H9 (cell line): ENCODE measurements at regions not wholly inside any gene's neighbourhood (a gene's known extent, or its start where the extent isn't known, plus 50 kb on each side); places are given as distances from the start of the nearest gene placed in this dataset.

Experiments
- DNase-seq: peaks from one replicate; pipeline ENCODE4 v3.0.0-alpha.2; 2017
- H2AFZ ChIP-seq: one replicate; pipeline ENCODE4 v1.6.1; 2013; ENCODE audit warnings: mild to moderate bottlenecking, low read length, control low read depth, moderate library complexity
- H2AK5ac ChIP-seq: 2 replicates; pipeline ENCODE4 v1.6.1; 2013; ENCODE audit warnings: low read length, control low read depth, mixed read lengths; ENCODE audit not compliant: insufficient read length
- H2BK120ac ChIP-seq: one replicate; pipeline ENCODE4 v1.6.1; 2013; ENCODE audit warnings: low read depth, mild to moderate bottlenecking, low read length, control low read depth, inconsistent platforms; ENCODE audit not compliant: poor library complexity, severe bottlenecking
- H2BK12ac ChIP-seq: 2 replicates; pipeline ENCODE4 v1.6.1; 2013; ENCODE audit warnings: low read length, control low read depth, mixed read lengths, low read depth; ENCODE audit not compliant: insufficient read length
- H2BK15ac ChIP-seq: 2 replicates; pipeline ENCODE4 v1.6.1; 2013; ENCODE audit warnings: low read depth, low read length, control low read depth
- H2BK20ac ChIP-seq: one replicate; pipeline ENCODE4 v1.6.1; 2013; ENCODE audit warnings: low read depth, mild to moderate bottlenecking, low read length, control low read depth, inconsistent platforms; ENCODE audit not compliant: poor library complexity, severe bottlenecking
- H2BK5ac ChIP-seq: 2 replicates; pipeline ENCODE4 v1.6.1; 2013; ENCODE audit warnings: low read length, control low read depth, mixed read lengths; ENCODE audit not compliant: insufficient read length
- H3K14ac ChIP-seq: 2 replicates; pipeline ENCODE4 v1.6.1; 2013; ENCODE audit warnings: low read length, control low read depth; ENCODE audit not compliant: insufficient read depth
- H3K18ac ChIP-seq: 2 replicates; pipeline ENCODE4 v1.6.1; 2013; ENCODE audit warnings: low read depth, mild to moderate bottlenecking, mixed read lengths, low read length, control low read depth; ENCODE audit not compliant: insufficient read length
- H3K23ac ChIP-seq: 2 replicates; pipeline ENCODE4 v1.6.1; 2013; ENCODE audit warnings: low read length, control low read depth, mixed read lengths, low read depth; ENCODE audit not compliant: insufficient read length
- H3K23me2 ChIP-seq: 2 replicates; pipeline ENCODE4 v1.6.1; 2013; ENCODE audit warnings: low read depth, mild to moderate bottlenecking, mixed read lengths, low read length, control low read depth; ENCODE audit not compliant: insufficient read length, poor library complexity, severe bottlenecking
- H3K27ac ChIP-seq: 2 replicates; pipeline ENCODE4 v1.5.1; 2013; ENCODE audit warnings: low read length, control low read depth, mixed read lengths, low read depth; ENCODE audit not compliant: insufficient read length
- H3K27me3 ChIP-seq: 2 replicates; pipeline ENCODE4 v1.6.1; 2013; ENCODE audit warnings: low read length, control low read depth, inconsistent platforms; ENCODE audit not compliant: insufficient read depth
- H3K4ac ChIP-seq: 2 replicates; pipeline ENCODE4 v1.6.1; 2013; ENCODE audit warnings: low read depth, mild to moderate bottlenecking, control low read depth, inconsistent platforms, low read length, moderate library complexity
- H3K4me1 ChIP-seq: 2 replicates; pipeline ENCODE4 v1.6.1; 2013; ENCODE audit warnings: low read length, control low read depth, inconsistent platforms; ENCODE audit not compliant: insufficient read depth
- H3K4me2 ChIP-seq: 2 replicates; pipeline ENCODE4 v1.6.1; 2013; ENCODE audit warnings: low read length, control low read depth, mixed read lengths; ENCODE audit not compliant: insufficient read length, insufficient read depth
- H3K56ac ChIP-seq: 2 replicates; pipeline ENCODE4 v1.6.1; 2013; ENCODE audit warnings: low read depth, mild to moderate bottlenecking, mixed read lengths, low read length, control low read depth; ENCODE audit not compliant: insufficient read length
- H3K79me1 ChIP-seq: 2 replicates; pipeline ENCODE4 v1.6.1; 2013; ENCODE audit warnings: low read depth, mild to moderate bottlenecking, moderate library complexity, low read length, control low read depth, inconsistent platforms; ENCODE audit not compliant: insufficient read depth, poor library complexity, severe bottlenecking
- H3K79me2 ChIP-seq: 2 replicates; pipeline ENCODE4 v1.6.1; 2013; ENCODE audit warnings: low read length, control low read depth, inconsistent platforms; ENCODE audit not compliant: insufficient read depth
- H3K9ac ChIP-seq: 2 replicates; pipeline ENCODE4 v1.6.1; 2013; ENCODE audit warnings: low read length, control low read depth, mixed read lengths; ENCODE audit not compliant: insufficient read length; ENCODE audit errors: extremely low read depth
- H3K9me3 ChIP-seq: one replicate; pipeline ENCODE4 v1.6.1; 2013; ENCODE audit warnings: low read depth, low read length, inconsistent platforms; ENCODE audit not compliant: control insufficient read depth
- H3T11ph ChIP-seq: one replicate; pipeline ENCODE4 v1.6.1; 2013; ENCODE audit warnings: mild to moderate bottlenecking, low read length, control low read depth, inconsistent platforms
- H4K20me1 ChIP-seq: one replicate; pipeline ENCODE4 v1.6.1; 2013; ENCODE audit not compliant: control insufficient read depth, insufficient read length, insufficient read depth
- H4K5ac ChIP-seq: 2 replicates; pipeline ENCODE4 v1.6.1; 2013; ENCODE audit warnings: low read depth, mild to moderate bottlenecking, mixed read lengths, low read length, control low read depth; ENCODE audit not compliant: insufficient read length
- H4K8ac ChIP-seq: replicated peaks from 2 replicates; pipeline ENCODE4 v1.6.1; 2013; ENCODE audit warnings: low read length, control low read depth, mixed read lengths, low read depth; ENCODE audit not compliant: insufficient read length
- H4K91ac ChIP-seq: 2 replicates; pipeline ENCODE4 v1.6.1; 2013; ENCODE audit warnings: low read depth, mild to moderate bottlenecking, moderate library complexity, mixed read lengths, low read length, control low read depth; ENCODE audit not compliant: insufficient read length
- H3K27ac Mint-ChIP-seq, 3 experiments: 2 replicates in 2 of 3; 3 replicates in 1 of 3; pipeline ENCODE4 v1.8.0; 2020 to 2021; ENCODE audit warnings: mixed read lengths in 3 of 3, mild to moderate bottlenecking in 1 of 3, moderate library complexity in 1 of 3
- H3K27me3 Mint-ChIP-seq: 2 replicates; pipeline ENCODE4 v1.8.0; 2021; ENCODE audit warnings: low read depth, mild to moderate bottlenecking, moderate library complexity, mixed read lengths
- H3K36me3 Mint-ChIP-seq, 3 experiments: 2 replicates in 2 of 3; 3 replicates in 1 of 3; pipeline ENCODE4 v1.8.0; 2020 to 2021; ENCODE audit warnings: low read depth in 3 of 3, mixed read lengths in 3 of 3; ENCODE audit not compliant: insufficient read depth in 1 of 3
- H3K4me1 Mint-ChIP-seq, 2 experiments: 2 replicates each; pipeline ENCODE4 v1.8.0; 2020; ENCODE audit warnings: mixed read lengths in 2 of 2
- H3K4me3 Mint-ChIP-seq, 2 experiments: 2 replicates in 1 of 2; 3 replicates in 1 of 2; pipeline ENCODE4 v1.8.0; 2020 to 2021; ENCODE audit warnings: mild to moderate bottlenecking in 2 of 2, mixed read lengths in 2 of 2, moderate library complexity in 1 of 2
- H3K9me3 Mint-ChIP-seq, 2 experiments: 2 replicates in 1 of 2; 3 replicates in 1 of 2; pipeline ENCODE4 v1.8.0; 2020; ENCODE audit warnings: mild to moderate bottlenecking in 2 of 2, mixed read lengths in 2 of 2, moderate library complexity in 1 of 2
- CTCF ChIP-seq: fragments of 200-600 bp; sonication (generic); conservative IDR thresholded peaks from 3 replicates; pipeline ENCODE4 v1.8.0; 2021; ENCODE audit warnings: antibody characterized with exemption, mild to moderate bottlenecking
- WGBS: extraction: QIAGEN DNeasy Blood & Tissue Kit; methylation state at CpG from one replicate; pipeline ENCODE4 v1.1.7; 2013; ENCODE audit warnings: missing lambda C conversion rate, low lambda C conversion rate, mixed read lengths; ENCODE audit not compliant: insufficient read length; ENCODE audit errors: extremely low coverage; 5-methylcytosine and 5-hydroxymethylcytosine counted together

- no peak overlapping the region for H2BK120ac ChIP-seq
- H4K8ac ChIP-seq: no peak overlapping the region
- no peak overlapping the region for H4K5ac ChIP-seq
- no peak overlapping the region for H2BK15ac ChIP-seq
- no peak for TF ChIP-seq CTCF
- H3K14ac ChIP-seq: no peak overlapping the region
- Mint-ChIP-seq H3K4me1 (no peaks in the 10 kb centered on the region), H3K27ac (no peak overlapping the region), H3K36me3 (peaks cover 0 to 14% (median 0%) of the 10 kb centered on the region in 3 experiments; a peak in 3 of 7 replicates), H3K27me3 (no peaks in the 10 kb centered on the region), H3K9me3 (peaks cover 10 to 15% of the 10 kb centered on the region in 2 experiments; a peak in 4 of 5 replicates), H3K4me3 (no peak overlapping the region)
- DNase-seq: no peak
- no peaks in the 10 kb centered on the region for H3K4me1 ChIP-seq
- no peaks in the 10 kb centered on the region for H3K79me2 ChIP-seq
- H4K91ac ChIP-seq: no peak overlapping the region
- H3K4me2 ChIP-seq: no peak overlapping the region
- H3K79me1 ChIP-seq: no peaks in the 10 kb centered on the region
- WGBS: no CpG with 5 or more reads among the region's 2 CpGs
- H4K20me1 ChIP-seq: no peaks in the 10 kb centered on the region
- no peak overlapping the region for H3K4ac ChIP-seq
- H3K18ac ChIP-seq: no peak overlapping the region
- H2AFZ ChIP-seq: no peak overlapping the region
- H3K9me3 ChIP-seq: no peaks in the 10 kb centered on the region
- no peak overlapping the region for H2BK12ac ChIP-seq
- no peak overlapping the region for H2BK5ac ChIP-seq
- no peak overlapping the region for H3K27ac ChIP-seq
- no peak overlapping the region for H2BK20ac ChIP-seq
- no peak overlapping the region for H3K9ac ChIP-seq
- H3K27me3 ChIP-seq: no peaks in the 10 kb centered on the region
- no peaks in the 10 kb centered on the region for H3K23me2 ChIP-seq
- no peak overlapping the region for H3K23ac ChIP-seq
- H3T11ph ChIP-seq: no peak overlapping the region
- no peak overlapping the region for H3K56ac ChIP-seq
- no peak overlapping the region for H2AK5ac ChIP-seq
Measured at GRCh38 chr17:71217769-71218168, 903.1 kb upstream of the SOX9 start.
